Neural cell (in vitro differentiated cells): ENCODE measurements at regions not wholly inside any gene's neighbourhood (a gene's known extent, or its start where the extent isn't known, plus 50 kb on each side); places are given as distances from the start of the nearest gene placed in this dataset.

Source experiments
- H2AFZ ChIP-seq: fragments of 200-600, 300-800 bp; sonication (generic), shearing (Covaris generic); 2 replicates; pipeline ENCODE4 v1.6.0; 2014; ENCODE audit warnings: low read depth, mild to moderate bottlenecking, antibody characterized with exemption, low read length, moderate library complexity
- H3F3A ChIP-seq: fragments of 200-600 bp; shearing (Covaris generic); 2 replicates; pipeline ENCODE4 v1.6.1; 2016; ENCODE audit warnings: mild to moderate bottlenecking, moderate library complexity, mixed read lengths, antibody characterized with exemption, low read length; ENCODE audit not compliant: insufficient read depth, poor library complexity, severe bottlenecking
- H3K27ac ChIP-seq: fragments of 200-600, 300-800 bp; sonication (generic), shearing (Covaris generic); 2 replicates; pipeline ENCODE4 v1.5.1; 2014; ENCODE audit warnings: mild to moderate bottlenecking, low read length, moderate library complexity
- H3K27me3 ChIP-seq: fragments of 300-800, 200-600 bp; sonication (generic), shearing (Covaris generic); 2 replicates; pipeline ENCODE4 v1.6.0; 2014; ENCODE audit warnings: mild to moderate bottlenecking, low read depth, low read length, moderate library complexity; ENCODE audit not compliant: insufficient read depth
- H3K36me3 ChIP-seq: fragments of 300-800, 200-600 bp; sonication (generic), shearing (Covaris generic); 2 replicates; pipeline ENCODE4 v1.5.1; 2014; ENCODE audit warnings: mild to moderate bottlenecking, antibody characterized with exemption, low read length, moderate library complexity; ENCODE audit not compliant: insufficient read depth
- H3K4me2 ChIP-seq: fragments of 300-800, 200-600 bp; sonication (generic), shearing (Covaris generic); 2 replicates; pipeline ENCODE4 v1.6.0; 2014; ENCODE audit warnings: mild to moderate bottlenecking, low read length
- H3K4me3 ChIP-seq: fragments of 300-800, 200-600 bp; sonication (generic), shearing (Covaris generic); 2 replicates; pipeline ENCODE4 v1.5.1; 2014; ENCODE audit warnings: mild to moderate bottlenecking, low read length, moderate library complexity
- H3K79me2 ChIP-seq: fragments of 200-600 bp; shearing (Covaris generic); replicated peaks from 2 replicates; pipeline ENCODE4 v1.6.0; 2014; ENCODE audit warnings: mild to moderate bottlenecking, low read length, moderate library complexity; ENCODE audit not compliant: insufficient read depth
- H3K9ac ChIP-seq: fragments of 300-800, 200-600 bp; sonication (generic), shearing (Covaris generic); 2 replicates; pipeline ENCODE4 v1.6.1; 2016; ENCODE audit warnings: mild to moderate bottlenecking, low read length, mixed read lengths
- H3K9me2 ChIP-seq: fragments of 200-600 bp; shearing (Covaris generic); 2 replicates; pipeline ENCODE4 v1.6.1; 2016; ENCODE audit warnings: mild to moderate bottlenecking, low read length, mixed read lengths; ENCODE audit not compliant: insufficient read depth
- H3K9me3 ChIP-seq: fragments of 200-600, 300-800 bp; sonication (generic), shearing (Covaris generic); 2 replicates; pipeline ENCODE4 v1.6.1; 2016; ENCODE audit warnings: mild to moderate bottlenecking, mixed run types, low read length, moderate library complexity, mixed read lengths
- H4K20me1 ChIP-seq: fragments of 200-600 bp; shearing (Covaris generic); 2 replicates; pipeline ENCODE4 v1.6.1; 2016; ENCODE audit warnings: mild to moderate bottlenecking, mixed run types; ENCODE audit not compliant: insufficient read depth
- EP300 ChIP-seq: fragments of 450-650 bp; conservative IDR thresholded peaks from 2 replicates; pipeline ENCODE4 v1.6.1; 2014; ENCODE audit warnings: antibody characterized with exemption, mild to moderate bottlenecking, moderate library complexity; ENCODE audit not compliant: poor library complexity, severe bottlenecking
- EZH2 ChIP-seq: fragments of 200-600, 300-800 bp; shearing (Covaris generic), sonication (generic); IDR thresholded peaks from 2 replicates; pipeline ENCODE4 v1.6.1; 2014; ENCODE audit warnings: antibody characterized with exemption, low read length, borderline replicate concordance, mild to moderate bottlenecking; ENCODE audit not compliant: insufficient read depth, poor library complexity, severe bottlenecking
- MXI1 ChIP-seq: fragments of 450-650 bp; conservative IDR thresholded peaks from 2 replicates; pipeline ENCODE4 v1.6.1; 2014; ENCODE audit warnings: antibody characterized with exemption, mild to moderate bottlenecking; ENCODE audit not compliant: poor library complexity, severe bottlenecking
- POLR2AphosphoS5 ChIP-seq: IDR thresholded peaks from 2 replicates; pipeline ENCODE4 v1.6.1; 2012
- RAD21 ChIP-seq: fragments of 450-650 bp; conservative IDR thresholded peaks from 2 replicates; pipeline ENCODE4 v1.6.1; 2014; ENCODE audit warnings: antibody characterized with exemption, mild to moderate bottlenecking, moderate library complexity
- SMC3 ChIP-seq: fragments of 450-650 bp; conservative IDR thresholded peaks from 2 replicates; pipeline ENCODE4 v1.6.1; 2014; ENCODE audit warnings: antibody characterized with exemption, mild to moderate bottlenecking, moderate library complexity; ENCODE audit not compliant: poor library complexity
- TAF1 ChIP-seq: IDR thresholded peaks from 2 replicates; pipeline ENCODE4 v1.6.1; 2012; ENCODE audit warnings: low read depth
- TF ChIP-seq, protein P1 (sequence below): IDR thresholded peaks from 2 replicates; pipeline ENCODE4 v1.6.1; 2012; ENCODE audit warnings: borderline replicate concordance
- TF ChIP-seq, protein P2 (sequence below): fragments of 450-650 bp; IDR thresholded peaks from 2 replicates; pipeline ENCODE4 v1.5.1; 2014; ENCODE audit warnings: antibody characterized with exemption, mild to moderate bottlenecking, moderate library complexity; ENCODE audit not compliant: poor library complexity, severe bottlenecking

DNA sequence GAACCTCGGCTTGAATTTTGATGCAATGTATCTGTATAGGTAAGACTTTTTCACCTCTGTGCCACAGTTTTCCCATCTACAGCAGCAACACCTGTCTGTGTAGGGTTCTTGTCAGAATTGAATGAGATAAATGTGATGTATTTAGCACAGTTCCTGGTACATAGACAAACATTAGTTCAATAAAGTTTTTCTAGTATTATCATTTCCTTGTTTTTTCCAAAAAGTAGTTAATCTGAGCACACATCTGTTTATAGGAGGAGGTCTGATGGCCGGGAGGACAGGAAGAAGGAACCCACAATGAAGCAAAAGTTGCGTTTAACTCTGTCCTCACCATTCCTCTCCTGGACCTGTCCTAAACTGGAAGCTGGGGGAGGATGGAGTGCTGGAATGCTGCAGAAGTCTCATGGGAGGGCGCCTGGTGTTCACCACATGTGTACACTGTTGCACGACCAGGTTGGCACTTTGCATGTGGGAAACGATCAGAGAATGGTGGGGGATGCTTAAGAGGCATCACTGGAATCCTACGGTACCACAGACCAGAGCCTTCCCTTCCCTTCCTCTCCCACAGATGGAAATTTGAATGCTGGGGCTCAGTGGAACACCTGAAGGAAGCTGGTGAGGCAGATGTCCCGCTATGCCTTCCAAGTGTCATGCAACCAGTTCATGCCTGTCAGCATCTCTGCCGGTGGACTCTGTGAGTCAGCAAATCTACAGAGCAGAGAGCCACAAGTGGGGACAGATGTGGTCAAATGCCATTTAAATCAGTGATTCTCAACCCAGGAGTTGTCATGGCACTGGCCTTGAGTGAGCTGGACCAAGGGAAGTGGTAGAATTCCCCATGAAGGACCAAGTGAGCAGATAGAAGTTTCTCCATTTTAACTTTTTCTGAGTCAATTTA, 315.6 kb downstream of the DLEU7 start:
- Histone ChIP-seq H3K27me3 (no peaks in the 10 kb centered on the region), H3K9me3 (no peaks in the 10 kb centered on the region), H3K79me2 (no peaks in the 10 kb centered on the region), H3K4me3 (no peak overlapping the region), H3F3A (no peaks in the 10 kb centered on the region), H3K9me2 (no peaks in the 10 kb centered on the region), H4K20me1 (no peaks in the 10 kb centered on the region), H3K27ac (no peak overlapping the region), H2AFZ (no peak overlapping the region), H3K9ac (no peak overlapping the region), H3K36me3 (no peaks in the 10 kb centered on the region), H3K4me2 (no peak overlapping the region)
- TF ChIP-seq MXI1 (no peak), EZH2 (no peak), TAF1 (no peak), RAD21 (no peak)

DNA sequence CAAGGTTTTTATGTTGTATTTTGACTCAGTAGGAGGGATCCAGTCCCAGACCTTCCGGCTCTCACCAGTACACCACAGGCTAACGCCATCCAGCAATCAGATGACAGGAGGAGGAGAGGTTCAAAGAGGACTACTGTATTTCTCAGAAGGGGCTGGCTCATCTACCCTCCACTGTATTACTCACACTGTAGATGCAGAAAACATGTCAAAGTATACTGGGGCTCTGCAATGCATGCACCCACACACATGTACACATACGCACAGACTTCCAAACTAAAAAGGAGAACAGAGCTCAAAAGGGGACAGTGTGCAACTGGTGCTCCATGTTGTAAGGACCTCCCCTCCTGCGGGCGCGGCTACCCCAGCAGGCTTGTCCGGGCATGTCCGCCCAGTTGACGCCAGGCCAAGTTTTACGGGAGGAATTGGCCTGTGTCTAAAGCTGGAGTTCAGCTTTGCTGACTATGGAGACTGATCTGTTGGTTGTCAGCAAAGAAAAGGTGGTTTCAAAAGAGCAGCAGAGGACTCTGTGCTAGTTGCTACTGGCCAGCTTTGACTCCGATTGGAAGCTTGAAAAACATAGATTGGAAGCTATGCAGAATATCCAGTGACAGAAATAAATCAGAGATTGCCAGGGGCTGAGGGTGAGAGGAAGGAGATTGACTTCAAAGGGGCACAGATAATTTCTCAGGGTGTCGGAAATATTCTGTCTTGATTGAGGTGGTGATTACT, 314.2 kb downstream of the DLEU7 start:
- Histone ChIP-seq H3F3A (no peaks in the 10 kb centered on the region), H3K4me3 (no peak overlapping the region), H3K9me3 (no peaks in the 10 kb centered on the region), H3K9me2 (no peaks in the 10 kb centered on the region), H3K27me3 (no peaks in the 10 kb centered on the region), H3K36me3 (no peaks in the 10 kb centered on the region), H3K4me2 (no peak overlapping the region), H4K20me1 (no peaks in the 10 kb centered on the region), H3K27ac (no peak overlapping the region), H3K79me2 (no peaks in the 10 kb centered on the region), H2AFZ (no peak overlapping the region), H3K9ac (no peak overlapping the region)
- TF ChIP-seq, protein P1, sequence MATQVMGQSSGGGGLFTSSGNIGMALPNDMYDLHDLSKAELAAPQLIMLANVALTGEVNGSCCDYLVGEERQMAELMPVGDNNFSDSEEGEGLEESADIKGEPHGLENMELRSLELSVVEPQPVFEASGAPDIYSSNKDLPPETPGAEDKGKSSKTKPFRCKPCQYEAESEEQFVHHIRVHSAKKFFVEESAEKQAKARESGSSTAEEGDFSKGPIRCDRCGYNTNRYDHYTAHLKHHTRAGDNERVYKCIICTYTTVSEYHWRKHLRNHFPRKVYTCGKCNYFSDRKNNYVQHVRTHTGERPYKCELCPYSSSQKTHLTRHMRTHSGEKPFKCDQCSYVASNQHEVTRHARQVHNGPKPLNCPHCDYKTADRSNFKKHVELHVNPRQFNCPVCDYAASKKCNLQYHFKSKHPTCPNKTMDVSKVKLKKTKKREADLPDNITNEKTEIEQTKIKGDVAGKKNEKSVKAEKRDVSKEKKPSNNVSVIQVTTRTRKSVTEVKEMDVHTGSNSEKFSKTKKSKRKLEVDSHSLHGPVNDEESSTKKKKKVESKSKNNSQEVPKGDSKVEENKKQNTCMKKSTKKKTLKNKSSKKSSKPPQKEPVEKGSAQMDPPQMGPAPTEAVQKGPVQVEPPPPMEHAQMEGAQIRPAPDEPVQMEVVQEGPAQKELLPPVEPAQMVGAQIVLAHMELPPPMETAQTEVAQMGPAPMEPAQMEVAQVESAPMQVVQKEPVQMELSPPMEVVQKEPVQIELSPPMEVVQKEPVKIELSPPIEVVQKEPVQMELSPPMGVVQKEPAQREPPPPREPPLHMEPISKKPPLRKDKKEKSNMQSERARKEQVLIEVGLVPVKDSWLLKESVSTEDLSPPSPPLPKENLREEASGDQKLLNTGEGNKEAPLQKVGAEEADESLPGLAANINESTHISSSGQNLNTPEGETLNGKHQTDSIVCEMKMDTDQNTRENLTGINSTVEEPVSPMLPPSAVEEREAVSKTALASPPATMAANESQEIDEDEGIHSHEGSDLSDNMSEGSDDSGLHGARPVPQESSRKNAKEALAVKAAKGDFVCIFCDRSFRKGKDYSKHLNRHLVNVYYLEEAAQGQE = no peak
- TF ChIP-seq, protein P2, sequence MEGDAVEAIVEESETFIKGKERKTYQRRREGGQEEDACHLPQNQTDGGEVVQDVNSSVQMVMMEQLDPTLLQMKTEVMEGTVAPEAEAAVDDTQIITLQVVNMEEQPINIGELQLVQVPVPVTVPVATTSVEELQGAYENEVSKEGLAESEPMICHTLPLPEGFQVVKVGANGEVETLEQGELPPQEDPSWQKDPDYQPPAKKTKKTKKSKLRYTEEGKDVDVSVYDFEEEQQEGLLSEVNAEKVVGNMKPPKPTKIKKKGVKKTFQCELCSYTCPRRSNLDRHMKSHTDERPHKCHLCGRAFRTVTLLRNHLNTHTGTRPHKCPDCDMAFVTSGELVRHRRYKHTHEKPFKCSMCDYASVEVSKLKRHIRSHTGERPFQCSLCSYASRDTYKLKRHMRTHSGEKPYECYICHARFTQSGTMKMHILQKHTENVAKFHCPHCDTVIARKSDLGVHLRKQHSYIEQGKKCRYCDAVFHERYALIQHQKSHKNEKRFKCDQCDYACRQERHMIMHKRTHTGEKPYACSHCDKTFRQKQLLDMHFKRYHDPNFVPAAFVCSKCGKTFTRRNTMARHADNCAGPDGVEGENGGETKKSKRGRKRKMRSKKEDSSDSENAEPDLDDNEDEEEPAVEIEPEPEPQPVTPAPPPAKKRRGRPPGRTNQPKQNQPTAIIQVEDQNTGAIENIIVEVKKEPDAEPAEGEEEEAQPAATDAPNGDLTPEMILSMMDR = no peak
- TF ChIP-seq SMC3 = no peak
- TF ChIP-seq MXI1 = no peak
- no peak for TF ChIP-seq RAD21
- no peak for TF ChIP-seq TAF1
- no peak for TF ChIP-seq POLR2AphosphoS5
- TF ChIP-seq EP300 = no peak
- TF ChIP-seq EZH2 = no peak
